SK-N-MC (cell line): ENCODE measurements at regions not wholly inside any gene's neighbourhood (a gene's known extent, or its start where the extent isn't known, plus 50 kb on each side); places are given as distances from the start of the nearest gene placed in this dataset.

Experiments used
- EZH2 ChIP-seq: fragments of 200-600 bp; sonication (generic); IDR thresholded peaks from one replicate; pipeline ENCODE4 v1.6.1; 2017; ENCODE audit warnings: antibody characterized with exemption
- POLR2AphosphoS5 ChIP-seq: IDR thresholded peaks from 2 replicates; pipeline ENCODE4 v1.6.1; 2012; ENCODE audit warnings: mild to moderate bottlenecking, low read depth, low read length, borderline replicate concordance

DNA sequence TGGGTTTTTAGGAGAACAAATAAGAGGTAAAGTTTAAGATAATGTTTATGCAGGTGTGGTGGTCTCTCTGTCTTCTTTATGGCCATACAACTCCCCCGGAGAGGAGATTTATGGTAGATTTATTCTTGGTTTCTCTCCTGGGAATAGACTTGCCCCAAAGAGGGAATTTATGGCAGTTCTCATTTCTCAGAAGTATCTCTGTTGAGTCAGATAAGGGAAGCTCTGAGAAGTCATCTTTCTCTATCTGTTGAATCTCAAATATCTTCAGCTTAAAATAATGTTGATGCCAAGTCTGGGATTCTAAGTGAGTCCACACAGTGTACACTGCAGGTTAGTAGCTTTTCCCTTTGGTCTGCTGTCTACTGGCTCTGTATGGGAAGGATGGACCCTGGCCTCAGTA is 276.4 kb upstream of the PLET1 start:
- TF ChIP-seq POLR2AphosphoS5 = no peak
- TF ChIP-seq EZH2 = no peak
